Right lobe of liver (tissue), 4 donors: ENCODE measurements at regions not wholly inside any gene's neighbourhood (a gene's known extent, or its start where the extent isn't known, plus 50 kb on each side); places are given as distances from the start of the nearest gene placed in this dataset.

Source experiments
- POLR2A ChIP-seq: fragments of 450-650 bp; IDR thresholded peaks from one replicate; pipeline ENCODE4 v1.6.1; 2017; ENCODE audit warnings: antibody characterized with exemption, mild to moderate bottlenecking
- TF ChIP-seq, protein P1 (sequence below), 4 donors: fragments of 200-600 bp in 3 of 4; fragments of 450-650 bp in 1 of 4; IDR thresholded peaks; one replicate each; pipeline versions ENCODE4 v1.5.1 to v1.8.0; 2016 to 2022; ENCODE audit warnings: antibody characterized with exemption in 4 of 4, mild to moderate bottlenecking in 2 of 4
- donor health status: DM: no; HTN: no; CAD: no.
- donor health status: DM: no; HTN: no; CAD: no.
- donor health status: DM: no; HTN: yes; CAD: no.

DNA sequence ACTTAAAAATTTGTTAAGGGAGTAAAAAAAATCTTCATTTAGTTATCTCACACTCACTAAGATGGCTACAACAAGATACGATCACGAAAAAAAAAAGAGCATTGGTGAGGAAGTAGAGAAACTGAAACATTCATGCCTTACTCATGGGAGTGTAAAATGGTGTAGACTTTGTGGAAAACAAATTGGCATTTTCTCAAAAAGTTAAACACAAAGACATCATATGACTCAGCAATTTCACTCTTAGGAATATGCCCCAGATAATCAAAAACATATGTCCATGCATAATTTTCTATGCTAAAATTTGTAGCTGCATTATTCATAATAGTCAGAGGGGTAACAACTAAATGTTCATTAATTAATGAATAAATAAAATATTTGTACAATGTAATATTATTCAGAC, 120.9 kb upstream of the IRAK1BP1 start:
- TF ChIP-seq, protein P1, sequence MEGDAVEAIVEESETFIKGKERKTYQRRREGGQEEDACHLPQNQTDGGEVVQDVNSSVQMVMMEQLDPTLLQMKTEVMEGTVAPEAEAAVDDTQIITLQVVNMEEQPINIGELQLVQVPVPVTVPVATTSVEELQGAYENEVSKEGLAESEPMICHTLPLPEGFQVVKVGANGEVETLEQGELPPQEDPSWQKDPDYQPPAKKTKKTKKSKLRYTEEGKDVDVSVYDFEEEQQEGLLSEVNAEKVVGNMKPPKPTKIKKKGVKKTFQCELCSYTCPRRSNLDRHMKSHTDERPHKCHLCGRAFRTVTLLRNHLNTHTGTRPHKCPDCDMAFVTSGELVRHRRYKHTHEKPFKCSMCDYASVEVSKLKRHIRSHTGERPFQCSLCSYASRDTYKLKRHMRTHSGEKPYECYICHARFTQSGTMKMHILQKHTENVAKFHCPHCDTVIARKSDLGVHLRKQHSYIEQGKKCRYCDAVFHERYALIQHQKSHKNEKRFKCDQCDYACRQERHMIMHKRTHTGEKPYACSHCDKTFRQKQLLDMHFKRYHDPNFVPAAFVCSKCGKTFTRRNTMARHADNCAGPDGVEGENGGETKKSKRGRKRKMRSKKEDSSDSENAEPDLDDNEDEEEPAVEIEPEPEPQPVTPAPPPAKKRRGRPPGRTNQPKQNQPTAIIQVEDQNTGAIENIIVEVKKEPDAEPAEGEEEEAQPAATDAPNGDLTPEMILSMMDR (IDR thresholded peaks at IDR 0.05), result no peak
- no peak for TF ChIP-seq POLR2A
